CD4-positive, alpha-beta T cell treated with Interleukin-6 for 4 hours (primary cell): ENCODE measurements at regions not wholly inside any gene's neighbourhood (a gene's known extent, or its start where the extent isn't known, plus 50 kb on each side); places are given as distances from the start of the nearest gene placed in this dataset.

Source experiments
- DNase-seq: peaks from one replicate; pipeline ENCODE4 v3.0.0-alpha.2; 2020; ENCODE audit warnings: mixed read lengths

- DNase-seq: no peak
These were observed 125.4 kb downstream of the SLC38A6 start for GRCh38 chr14:61106271-61106958.

GRCh38 chr14:61104358-61104757 is 123.3 kb downstream of the SLC38A6 start:
- no peak for DNase-seq

- DNase-seq: no peak
These were observed 122.7 kb downstream of the SLC38A6 start for GRCh38 chr14:61103541-61104339.

GRCh38 chr14:61102549-61103466 is 121.8 kb downstream of the SLC38A6 start:
- no peak for DNase-seq
